ENCODE measurements at regions not wholly inside any gene's neighbourhood (a gene's known extent, or its start where the extent isn't known, plus 50 kb on each side); places are given as distances from the start of the nearest gene placed in this dataset.

DNA sequence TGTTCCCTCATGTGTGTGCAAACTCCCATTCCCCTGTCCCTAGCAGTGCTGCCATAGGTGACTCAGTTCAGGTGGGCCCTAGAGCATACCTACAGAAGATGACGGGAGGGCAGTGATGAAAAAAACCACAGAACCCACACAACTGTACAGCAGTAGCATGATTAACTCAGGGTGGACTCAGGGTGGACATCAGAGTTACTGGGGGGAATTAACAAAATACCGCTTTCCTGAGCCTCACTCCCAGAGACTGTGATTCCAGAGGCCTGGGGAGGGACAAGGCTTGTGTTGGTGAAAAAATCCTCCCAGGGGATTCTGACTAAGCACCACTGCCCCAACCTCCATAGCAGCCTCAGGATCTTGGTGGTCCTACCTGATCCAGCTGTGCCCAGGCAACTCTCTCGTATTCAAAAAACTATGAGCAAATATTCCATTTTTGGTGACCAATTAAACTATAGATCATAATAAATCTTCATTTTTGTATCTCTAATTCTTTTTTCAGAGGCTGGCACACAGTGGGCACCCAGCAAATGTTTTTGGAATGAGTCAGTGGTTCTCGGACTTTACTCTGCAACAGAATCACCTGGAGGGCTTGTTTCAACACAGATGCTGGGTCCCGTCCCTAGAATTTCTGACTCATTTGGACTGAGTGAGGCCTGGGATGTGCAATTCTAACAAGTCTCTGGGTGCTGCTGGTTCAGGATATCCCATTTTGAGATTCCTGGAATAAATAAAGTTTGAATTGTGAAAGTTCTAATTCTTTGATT lies 84.1 kb upstream of the NABP1 start:
- TF ChIP-seq GATA3 (IDR thresholded peaks at IDR 0.05; ENCODE audit: low read depth, low read length) = no peak
- TF ChIP-seq GATA2 (IDR thresholded peaks at IDR 0.05; ENCODE audit: low read depth, low read length) = no peak

DNA sequence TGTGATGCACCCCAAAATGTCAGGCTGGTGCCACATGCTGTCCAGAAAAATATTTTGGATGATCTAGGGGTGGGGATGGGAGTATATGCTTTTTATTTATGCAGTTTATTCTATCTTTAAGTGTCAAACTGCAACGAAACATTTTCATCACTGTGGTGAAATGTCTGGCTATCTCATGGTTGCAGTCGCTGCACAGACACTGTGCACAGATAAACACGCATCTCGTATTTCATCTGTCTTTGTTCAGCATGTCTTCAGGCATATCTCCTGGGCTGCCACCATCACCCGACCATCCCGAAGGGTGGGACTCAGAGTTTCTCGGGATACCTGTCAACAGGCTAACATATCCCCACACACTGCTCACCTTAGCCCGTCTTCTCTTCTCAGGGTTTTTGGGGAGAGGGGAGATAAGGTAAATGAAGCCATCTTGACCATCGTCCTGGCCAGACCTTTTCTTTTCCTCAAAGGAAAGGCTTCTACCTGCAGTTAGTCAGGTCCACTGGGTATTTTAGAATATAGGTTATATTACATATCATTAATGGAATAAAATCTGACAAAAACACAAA lies 80.7 kb upstream of the NABP1 start:
- TF ChIP-seq GATA2 (IDR thresholded peaks at IDR 0.05; ENCODE audit: low read depth, low read length) (no peak), GATA3 (IDR thresholded peaks at IDR 0.05; ENCODE audit: low read depth, low read length) (no peak)

DNA sequence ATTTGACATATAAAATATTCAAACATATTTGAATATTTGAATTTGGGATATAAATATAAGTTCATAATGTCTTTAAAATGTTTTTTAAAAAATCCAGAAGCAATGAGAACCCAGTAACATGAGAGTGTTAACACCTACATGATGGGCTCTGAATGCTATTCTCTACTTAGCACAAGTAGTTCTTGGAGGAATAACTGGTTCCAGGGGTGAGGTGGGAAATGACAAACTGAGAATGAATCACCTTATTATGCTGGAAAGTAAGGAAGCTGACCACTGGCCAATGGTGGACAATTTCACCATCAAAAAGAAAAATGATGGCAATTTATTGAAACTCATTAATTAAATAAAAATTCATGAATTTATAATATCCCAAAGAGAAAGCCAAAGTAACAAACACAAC lies 79.6 kb upstream of the NABP1 start:
- TF ChIP-seq GATA2 (IDR thresholded peaks at IDR 0.05; ENCODE audit: low read depth, low read length) (no peak), GATA3 (IDR thresholded peaks at IDR 0.05; ENCODE audit: low read depth, low read length) (no peak)

DNA sequence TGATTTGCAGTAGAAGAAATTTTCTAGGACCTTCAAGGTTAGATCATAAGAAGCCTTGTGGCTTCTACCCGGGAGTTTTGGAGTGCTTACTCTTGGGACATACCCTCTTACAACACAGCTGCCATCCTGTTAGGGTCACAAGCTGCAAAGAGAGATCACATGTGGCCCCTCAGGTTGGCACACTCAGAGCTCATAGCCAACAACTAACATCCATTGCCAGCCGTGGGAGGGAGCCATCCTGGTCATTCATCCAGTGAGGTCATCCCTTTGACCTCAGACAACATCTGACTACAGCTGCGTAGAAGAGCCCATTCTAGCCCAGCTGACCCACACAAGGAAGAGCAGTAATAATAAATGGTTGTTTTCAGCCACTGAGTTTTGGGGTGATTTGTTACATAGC lies 76.9 kb upstream of the NABP1 start:
- TF ChIP-seq GATA2 (IDR thresholded peaks at IDR 0.05; ENCODE audit: low read depth, low read length) = no peak
- no peak for TF ChIP-seq GATA3 (IDR thresholded peaks at IDR 0.05; ENCODE audit: low read depth, low read length)

DNA sequence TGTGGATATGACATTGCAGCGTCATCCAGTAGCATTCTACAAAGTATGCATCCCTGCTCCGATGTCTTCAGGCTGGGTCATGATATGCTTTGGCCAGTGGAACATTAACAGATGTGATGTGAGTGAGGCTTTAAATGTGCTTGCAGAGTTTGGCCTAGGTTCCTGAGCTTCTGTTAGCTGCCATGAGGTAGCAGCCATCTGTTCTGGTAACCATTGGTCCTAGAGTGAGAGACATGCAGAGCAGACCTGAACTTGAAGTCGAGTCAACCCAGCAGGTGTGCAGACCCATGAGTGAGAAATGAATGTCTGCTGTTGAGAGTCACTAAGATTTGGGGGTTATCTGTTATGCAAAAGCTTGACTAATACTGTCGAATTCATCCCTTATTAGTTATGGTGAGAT lies 73.8 kb upstream of the NABP1 start:
- TF ChIP-seq GATA3 (IDR thresholded peaks at IDR 0.05; ENCODE audit: low read depth, low read length) (no peak), GATA2 (IDR thresholded peaks at IDR 0.05; ENCODE audit: low read depth, low read length) (no peak)

DNA sequence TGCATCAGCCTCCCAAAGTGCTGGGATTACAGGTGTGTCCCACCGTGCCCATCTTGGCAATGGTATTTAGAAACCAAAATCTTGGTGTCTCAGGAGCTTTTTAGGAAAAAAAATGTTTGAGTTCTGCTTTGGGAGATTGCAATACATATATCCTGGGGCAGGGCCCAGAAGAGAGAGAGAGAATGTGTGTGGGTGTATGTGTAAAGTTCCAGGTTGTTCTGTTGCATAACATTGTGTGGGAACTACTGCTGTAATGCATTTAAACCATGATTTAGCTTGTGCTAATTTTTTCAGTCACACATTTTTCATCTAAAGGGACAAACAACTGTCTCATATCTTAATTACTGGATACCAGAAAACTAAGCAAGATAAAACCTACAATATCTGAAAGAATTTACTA lies 70.8 kb upstream of the NABP1 start:
- TF ChIP-seq GATA2 (IDR thresholded peaks at IDR 0.05; ENCODE audit: low read depth, low read length) = no peak
- TF ChIP-seq GATA3 (IDR thresholded peaks at IDR 0.05; ENCODE audit: low read depth, low read length) = no peak

DNA sequence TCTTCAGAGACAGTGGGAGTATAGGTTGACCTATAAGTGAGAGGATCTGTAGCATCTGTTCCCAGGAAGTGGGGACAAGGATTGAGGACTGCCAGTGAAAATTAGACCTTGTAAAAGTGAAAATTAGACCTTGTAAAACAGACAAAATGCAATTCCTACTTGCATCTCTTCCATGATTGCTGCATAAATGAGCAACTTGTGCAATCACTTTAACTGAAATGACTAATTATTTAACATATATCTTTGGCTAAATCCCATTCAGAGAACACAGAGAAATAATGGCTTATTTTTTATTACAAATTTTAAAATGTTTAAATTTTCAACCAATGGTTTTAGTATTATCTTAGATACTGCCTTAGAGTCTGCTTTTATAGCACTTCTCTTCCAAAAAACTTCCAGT lies 67.2 kb upstream of the NABP1 start:
- TF ChIP-seq GATA2 (IDR thresholded peaks at IDR 0.05; ENCODE audit: low read depth, low read length) (no peak), GATA3 (IDR thresholded peaks at IDR 0.05; ENCODE audit: low read depth, low read length) (no peak)

DNA sequence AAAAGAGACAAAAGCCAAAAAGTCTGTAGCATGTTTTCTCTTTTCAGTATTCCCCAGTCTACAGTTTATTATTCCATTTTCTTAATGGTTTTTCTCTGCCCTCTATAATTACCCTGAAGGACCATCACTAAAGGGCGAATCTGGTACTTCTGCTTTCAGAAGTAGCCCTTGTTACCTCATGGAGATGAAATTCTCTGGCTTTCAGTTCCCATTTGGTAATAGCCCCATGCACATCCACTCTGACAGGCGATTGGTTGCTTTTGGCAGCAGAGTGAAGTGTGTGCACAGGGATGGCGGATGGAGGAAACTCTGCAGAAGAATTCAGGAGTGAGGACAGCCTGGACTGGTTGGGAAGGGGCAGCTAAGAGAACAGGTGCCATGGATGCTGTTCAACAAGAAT lies 66.3 kb upstream of the NABP1 start:
- TF ChIP-seq GATA3 (IDR thresholded peaks at IDR 0.05; ENCODE audit: low read depth, low read length) = no peak
- TF ChIP-seq GATA2 (IDR thresholded peaks at IDR 0.05; ENCODE audit: low read depth, low read length) = no peak

DNA sequence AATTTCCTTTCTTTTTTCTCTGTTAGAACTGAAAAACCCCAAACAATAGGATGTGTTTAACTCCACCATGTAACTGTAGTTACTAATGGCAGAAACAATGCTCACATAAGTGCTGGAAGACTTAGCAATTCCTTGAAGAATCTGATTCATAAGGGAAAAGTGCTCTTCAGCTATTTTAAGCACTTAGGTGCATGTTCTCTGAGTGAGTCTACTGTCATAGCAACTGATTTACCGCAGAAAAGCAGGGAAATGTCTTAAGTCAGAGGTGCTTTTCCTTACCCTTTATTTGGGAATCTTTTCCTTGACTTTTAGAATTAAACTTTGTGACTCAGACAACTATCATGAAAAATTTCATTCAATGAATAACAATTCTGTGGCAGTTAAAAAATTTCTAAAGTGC lies 65.4 kb upstream of the NABP1 start:
- no peak for TF ChIP-seq GATA3 (IDR thresholded peaks at IDR 0.05; ENCODE audit: low read depth, low read length)
- no peak for TF ChIP-seq GATA2 (IDR thresholded peaks at IDR 0.05; ENCODE audit: low read depth, low read length)

DNA sequence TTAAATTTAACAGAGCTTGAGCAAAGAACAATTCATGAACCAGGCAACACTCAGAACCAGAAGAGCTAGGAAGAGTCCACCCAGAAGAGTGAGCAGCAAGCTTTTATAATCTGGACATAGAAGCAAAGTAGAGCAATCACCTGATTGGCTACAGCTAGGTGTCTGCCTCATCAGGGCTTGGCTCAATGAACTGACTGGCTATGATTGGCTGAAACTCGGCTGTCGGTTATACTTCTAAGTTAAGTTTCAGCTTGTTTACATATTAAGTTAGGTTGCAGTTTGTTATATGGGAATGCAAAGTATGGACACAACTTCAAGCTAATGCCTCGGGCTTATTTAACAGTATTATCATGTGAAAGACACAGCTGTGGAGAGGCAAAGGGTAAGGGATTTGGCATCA lies 63.2 kb upstream of the NABP1 start:
- TF ChIP-seq GATA3 (IDR thresholded peaks at IDR 0.05; ENCODE audit: low read depth, low read length) (no peak), GATA2 (IDR thresholded peaks at IDR 0.05; ENCODE audit: low read depth, low read length) (no peak)

DNA sequence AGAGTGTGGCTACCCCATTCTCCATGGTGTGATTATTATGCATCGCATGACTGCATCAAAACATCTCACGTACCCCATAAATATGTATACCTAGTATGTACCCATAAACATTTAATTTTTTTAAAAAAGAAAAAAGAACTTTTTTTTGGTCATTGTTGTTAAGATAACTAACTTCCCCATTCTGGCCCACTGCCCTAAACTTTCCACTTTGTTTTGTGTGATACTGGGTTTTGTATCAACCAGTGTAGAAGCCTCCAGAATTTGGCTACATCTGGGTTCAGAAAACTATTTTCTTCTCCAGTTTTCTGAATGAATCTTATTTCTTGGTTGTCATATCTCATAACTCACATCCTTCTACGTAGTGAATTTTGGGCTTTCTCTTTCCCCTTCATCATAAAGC lies 62.3 kb upstream of the NABP1 start:
- no peak for TF ChIP-seq GATA2 (IDR thresholded peaks at IDR 0.05; ENCODE audit: low read depth, low read length)
- no peak for TF ChIP-seq GATA3 (IDR thresholded peaks at IDR 0.05; ENCODE audit: low read depth, low read length)

DNA sequence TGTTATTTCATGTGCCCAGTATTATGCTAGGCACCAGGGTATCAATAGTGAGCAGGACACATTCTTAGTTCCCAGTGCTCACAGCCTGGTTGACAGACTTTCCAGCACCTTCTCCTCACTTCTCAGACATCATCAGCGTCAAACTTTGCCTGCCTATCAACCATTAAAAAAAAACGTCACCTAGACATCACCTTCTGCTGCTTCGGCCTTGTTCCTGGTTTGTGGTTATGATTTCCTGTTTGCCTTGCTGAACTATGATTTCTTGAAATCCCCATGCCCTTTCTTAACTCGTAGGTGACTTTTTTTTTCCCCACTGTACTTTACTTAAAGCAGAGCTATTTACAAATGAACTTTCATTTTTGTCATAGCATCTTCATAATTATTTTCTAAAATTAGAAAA lies 60.4 kb upstream of the NABP1 start:
- TF ChIP-seq GATA3 (IDR thresholded peaks at IDR 0.05; ENCODE audit: low read depth, low read length) (no peak), GATA2 (IDR thresholded peaks at IDR 0.05; ENCODE audit: low read depth, low read length) (no peak)

DNA sequence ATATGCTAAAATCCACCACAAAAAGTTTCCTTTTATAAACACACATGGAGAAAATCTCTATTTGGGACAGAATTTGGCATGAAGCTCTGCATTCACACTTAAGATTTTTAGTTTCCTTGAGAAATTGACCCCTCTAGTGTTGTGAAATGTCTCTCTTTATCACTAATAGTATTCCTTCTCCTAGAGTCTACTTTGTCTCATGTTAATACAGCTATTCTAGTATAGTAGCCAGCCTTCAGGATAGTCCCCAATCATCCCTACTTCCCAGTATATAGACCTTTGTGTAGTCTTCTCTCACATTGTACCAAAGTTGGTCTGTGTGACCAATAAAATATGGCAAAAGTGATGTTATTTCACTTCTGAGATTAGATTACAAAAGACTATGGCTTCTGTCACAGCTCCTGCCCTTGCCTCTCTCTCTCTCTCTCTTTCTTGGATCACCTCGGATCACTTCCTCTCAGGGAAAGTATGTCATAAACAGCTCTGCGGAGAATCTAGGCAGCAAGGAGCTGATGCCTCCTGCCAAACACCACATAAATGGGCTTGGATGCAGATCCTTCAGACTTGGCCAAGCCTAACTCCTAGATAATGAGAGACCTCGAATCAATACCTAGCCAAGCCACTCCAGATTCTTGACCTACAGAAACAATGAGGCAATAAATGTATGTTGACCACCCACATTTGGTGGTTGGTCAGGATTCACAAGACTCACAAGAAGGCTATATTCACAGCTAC lies 59.7 kb upstream of the NABP1 start:
- TF ChIP-seq GATA2 (IDR thresholded peaks at IDR 0.05; ENCODE audit: low read depth, low read length) = no peak
- no peak for TF ChIP-seq GATA3 (IDR thresholded peaks at IDR 0.05; ENCODE audit: low read depth, low read length)

DNA sequence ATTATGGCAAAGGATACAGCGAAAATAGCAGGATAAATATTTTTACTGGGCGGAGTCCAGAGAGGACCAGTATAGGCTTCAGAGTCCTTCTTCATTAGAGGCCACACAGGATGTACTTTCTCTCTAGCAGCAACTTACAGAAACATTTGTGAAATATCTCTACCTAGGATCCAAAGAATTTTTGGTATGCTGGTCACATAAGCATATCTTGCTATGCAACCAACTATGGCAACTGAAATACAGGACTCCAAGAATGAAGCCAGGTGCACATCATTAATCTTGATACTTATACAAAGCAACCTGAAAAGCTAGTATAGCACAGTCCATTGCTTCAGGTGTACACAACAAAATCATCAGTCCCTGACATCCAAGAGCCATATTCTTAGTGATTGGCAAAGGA lies 59.1 kb upstream of the NABP1 start:
- no peak for TF ChIP-seq GATA3 (IDR thresholded peaks at IDR 0.05; ENCODE audit: low read depth, low read length)
- TF ChIP-seq GATA2 (IDR thresholded peaks at IDR 0.05; ENCODE audit: low read depth, low read length) = no peak

DNA sequence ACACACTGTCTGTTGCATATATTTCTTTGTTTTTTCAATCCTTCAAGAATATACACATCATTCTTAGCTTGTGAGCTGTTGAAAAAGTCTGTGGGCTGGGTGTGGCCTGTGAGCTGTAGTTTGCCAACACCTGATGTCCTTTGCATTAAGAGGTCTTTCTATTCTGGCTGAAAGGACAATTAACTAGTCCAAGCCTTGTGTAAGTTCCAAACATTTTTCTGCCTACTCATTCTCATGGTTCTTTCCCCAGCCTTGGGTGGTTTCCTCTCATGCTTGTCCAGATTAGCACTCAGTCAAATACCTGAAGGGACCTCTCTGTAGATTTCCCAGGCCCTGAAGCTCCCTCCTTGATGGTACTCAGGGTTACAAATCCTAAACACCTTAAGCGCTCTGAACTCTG lies 57.8 kb upstream of the NABP1 start:
- TF ChIP-seq GATA2 (IDR thresholded peaks at IDR 0.05; ENCODE audit: low read depth, low read length) (no peak), GATA3 (IDR thresholded peaks at IDR 0.05; ENCODE audit: low read depth, low read length) (no peak)
